Activated naive CD8-positive, alpha-beta T cell (primary cell): ENCODE measurements at regions not wholly inside any gene's neighbourhood (a gene's known extent, or its start where the extent isn't known, plus 50 kb on each side); places are given as distances from the start of the nearest gene placed in this dataset.

Source experiments
- H3K27ac Mint-ChIP-seq: one replicate; pipeline ENCODE4 v1.8.0; 2021; ENCODE audit warnings: mixed read lengths
- H3K27me3 Mint-ChIP-seq: one replicate; pipeline ENCODE4 v1.8.0; 2021; ENCODE audit warnings: mixed read lengths
- H3K36me3 Mint-ChIP-seq: one replicate; pipeline ENCODE4 v1.8.0; 2021; ENCODE audit warnings: mixed read lengths
- H3K4me1 Mint-ChIP-seq: one replicate; pipeline ENCODE4 v1.8.0; 2021; ENCODE audit warnings: low read depth, mixed read lengths
- H3K4me3 Mint-ChIP-seq: one replicate; pipeline ENCODE4 v1.8.0; 2021; ENCODE audit warnings: mild to moderate bottlenecking, mixed read lengths
- H3K9me3 Mint-ChIP-seq: one replicate; pipeline ENCODE4 v1.8.0; 2021; ENCODE audit warnings: low read depth, mixed read lengths

DNA sequence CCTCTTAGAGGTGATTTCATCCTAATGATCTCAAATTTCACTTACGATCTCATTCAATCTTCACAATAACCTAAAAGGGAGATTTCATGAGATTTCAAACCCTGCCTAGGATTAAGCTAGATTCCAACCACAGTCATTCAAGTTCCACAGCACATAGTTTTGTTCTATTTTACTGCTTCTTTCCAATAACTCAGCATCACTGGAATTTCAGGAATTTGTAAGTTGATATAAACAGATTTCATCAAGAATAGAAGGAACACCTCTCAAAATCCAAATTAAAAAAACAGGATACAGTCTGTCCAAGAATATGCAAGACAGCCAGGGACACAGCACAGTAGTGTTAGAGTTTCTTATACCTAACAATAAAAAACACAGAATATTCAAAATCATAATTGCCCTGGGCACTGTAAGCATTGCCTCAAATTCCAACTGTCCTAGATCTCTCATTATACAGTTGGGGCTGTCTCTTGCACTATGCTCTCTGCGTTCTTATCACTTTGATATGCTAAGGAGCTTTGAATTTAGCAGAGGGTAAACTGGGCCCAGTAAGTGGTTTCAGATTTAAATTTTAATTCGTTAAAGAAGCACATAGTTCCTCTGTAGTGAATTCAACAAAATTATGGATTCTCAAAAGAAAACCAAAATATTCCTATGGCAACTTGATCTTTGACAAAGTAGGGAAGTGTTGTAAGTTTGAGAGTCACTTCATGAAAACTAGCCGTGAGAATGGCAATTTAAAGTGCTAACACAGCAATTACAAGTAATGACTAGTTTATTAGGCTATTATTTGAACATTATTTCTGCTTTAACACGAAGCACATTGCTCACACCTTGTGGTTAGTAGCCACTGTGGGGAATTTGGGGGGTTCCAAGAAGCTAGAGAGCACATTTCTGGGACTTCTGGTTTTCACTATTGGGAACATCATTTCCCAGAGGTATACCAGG, 478.6 kb upstream of the C9orf72 start:
- Mint-ChIP-seq H3K27ac (no peak overlapping the region), H3K9me3 (no peaks in the 10 kb centered on the region), H3K27me3 (no peaks in the 10 kb centered on the region), H3K36me3 (no peaks in the 10 kb centered on the region), H3K4me1 (no peaks in the 10 kb centered on the region), H3K4me3 (no peak overlapping the region)

- no peaks in the 10 kb centered on the region for H3K9me3 Mint-ChIP-seq
- no peaks in the 10 kb centered on the region for H3K27me3 Mint-ChIP-seq
- no peak overlapping the region for H3K27ac Mint-ChIP-seq
- no peaks in the 10 kb centered on the region for H3K4me1 Mint-ChIP-seq
- no peak overlapping the region for H3K4me3 Mint-ChIP-seq
- H3K36me3 Mint-ChIP-seq = no peaks in the 10 kb centered on the region
Measured at GRCh38 chr9:28053096-28053777, 480.0 kb upstream of the C9orf72 start.

DNA sequence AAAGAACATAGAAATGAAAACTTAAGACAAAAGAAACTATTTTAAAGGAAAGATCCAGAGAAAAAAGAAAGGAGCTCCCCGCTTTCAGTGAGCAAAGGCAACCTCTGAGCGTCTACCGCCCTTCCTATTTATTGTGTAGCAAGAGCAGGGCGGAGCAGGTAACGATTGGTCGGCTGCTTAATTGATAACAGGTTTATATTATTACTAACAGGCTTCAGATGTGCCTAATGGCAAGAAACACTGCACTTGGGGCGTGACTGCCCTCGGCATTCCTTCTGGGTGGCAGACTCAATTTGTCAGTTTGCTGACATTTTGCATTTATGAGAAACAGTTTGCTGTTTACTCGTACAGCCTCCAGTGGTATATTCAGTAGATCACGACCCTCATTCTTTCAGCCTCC, 482.7 kb upstream of the C9orf72 start:
- Mint-ChIP-seq H3K27ac (no peak overlapping the region), H3K4me1 (no peaks in the 10 kb centered on the region), H3K9me3 (no peaks in the 10 kb centered on the region)

GRCh38 chr9:28056466-28056865, 483.2 kb upstream of the C9orf72 start:
- Mint-ChIP-seq H3K9me3 (no peaks in the 10 kb centered on the region), H3K36me3 (no peaks in the 10 kb centered on the region), H3K27me3 (no peaks in the 10 kb centered on the region), H3K27ac (no peak overlapping the region), H3K4me3 (no peak overlapping the region), H3K4me1 (no peaks in the 10 kb centered on the region)

More for the DNA sequence above, 482.7 kb upstream of the C9orf72 start:
- no peaks in the 10 kb centered on the region for H3K27me3 Mint-ChIP-seq
- no peak overlapping the region for H3K4me3 Mint-ChIP-seq
- H3K36me3 Mint-ChIP-seq = no peaks in the 10 kb centered on the region

DNA sequence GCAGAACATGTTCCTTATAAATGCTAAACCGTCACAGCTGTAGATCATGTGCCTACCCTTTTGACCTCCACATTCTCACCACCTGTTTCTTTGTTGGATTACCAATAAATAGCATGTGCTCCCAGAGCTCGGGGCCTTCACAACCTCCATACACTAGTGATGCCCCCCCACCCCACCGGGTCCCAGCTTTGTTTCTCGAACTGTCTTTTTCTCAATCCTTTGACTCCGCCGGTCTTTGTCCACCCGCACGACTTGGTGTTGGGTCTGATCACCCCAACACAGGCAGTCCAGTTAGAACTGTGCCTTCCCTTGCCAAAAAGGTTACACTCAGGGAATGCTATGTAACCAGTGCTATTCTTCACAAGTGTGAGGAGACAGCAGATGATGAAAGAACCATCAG, 485.9 kb upstream of the C9orf72 start:
- no peak overlapping the region for H3K4me3 Mint-ChIP-seq
- no peak overlapping the region for H3K27ac Mint-ChIP-seq
- H3K36me3 Mint-ChIP-seq = no peaks in the 10 kb centered on the region
- H3K4me1 Mint-ChIP-seq = no peaks in the 10 kb centered on the region
- H3K27me3 Mint-ChIP-seq = no peaks in the 10 kb centered on the region
- no peaks in the 10 kb centered on the region for H3K9me3 Mint-ChIP-seq

DNA sequence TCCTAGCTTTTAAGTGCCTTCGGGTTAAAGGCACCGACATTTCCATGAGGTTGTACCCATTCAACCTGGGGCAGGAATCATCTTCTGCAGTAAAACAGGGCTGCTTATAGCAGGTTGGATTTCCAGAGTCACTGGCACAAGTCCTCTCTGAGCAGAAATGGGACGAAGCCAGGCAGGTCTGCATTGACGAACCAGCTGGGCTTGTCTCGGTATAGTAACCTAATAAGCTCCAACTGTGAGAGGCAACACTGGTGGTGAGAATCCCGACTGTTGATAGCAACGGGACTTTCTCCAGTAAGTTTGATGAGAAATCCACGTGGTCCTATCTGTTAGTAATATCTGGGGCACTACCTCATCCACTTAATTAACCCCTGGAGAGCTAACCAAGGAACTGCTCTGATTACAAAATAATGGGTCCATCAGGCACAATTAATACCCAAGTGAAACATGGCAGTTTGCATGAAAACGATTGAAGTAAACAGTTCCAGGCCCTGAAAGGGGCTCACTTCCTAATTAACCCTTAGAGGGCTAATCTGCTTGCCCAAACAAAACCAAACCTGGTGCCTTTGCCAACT, 491.0 kb upstream of the C9orf72 start:
- H3K27me3 Mint-ChIP-seq = no peaks in the 10 kb centered on the region
- no peaks in the 10 kb centered on the region for H3K36me3 Mint-ChIP-seq
- H3K4me1 Mint-ChIP-seq = no peaks in the 10 kb centered on the region
- no peak overlapping the region for H3K4me3 Mint-ChIP-seq
- H3K9me3 Mint-ChIP-seq = no peaks in the 10 kb centered on the region
- no peak overlapping the region for H3K27ac Mint-ChIP-seq

DNA sequence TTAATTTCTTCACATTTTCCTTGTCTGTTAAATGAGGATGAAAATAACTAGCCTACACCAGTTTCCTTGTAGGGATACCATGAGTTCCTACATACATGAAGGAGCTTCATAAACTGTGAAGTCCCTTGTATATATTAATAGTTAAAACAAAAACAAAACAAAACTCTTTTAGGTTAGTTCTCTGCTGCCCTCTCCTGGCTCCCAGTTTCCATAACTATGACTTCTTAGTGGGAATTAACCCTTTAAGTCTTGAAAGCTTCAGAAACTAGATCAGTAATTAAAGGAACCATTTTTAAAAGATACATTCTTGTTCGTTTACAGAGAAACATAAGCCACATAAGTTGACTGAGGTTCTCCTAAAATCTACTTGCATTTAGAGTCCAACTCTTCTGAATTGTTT, 500.0 kb upstream of the C9orf72 start:
- Mint-ChIP-seq H3K4me3 (no peak overlapping the region), H3K27ac (no peak overlapping the region)

GRCh38 chr9:28079677-28080076, 506.4 kb upstream of the C9orf72 start:
- H3K27ac Mint-ChIP-seq = no peak overlapping the region
- H3K4me1 Mint-ChIP-seq = no peaks in the 10 kb centered on the region
- no peaks in the 10 kb centered on the region for H3K9me3 Mint-ChIP-seq
- no peaks in the 10 kb centered on the region for H3K27me3 Mint-ChIP-seq
- no peak overlapping the region for H3K4me3 Mint-ChIP-seq
- H3K36me3 Mint-ChIP-seq = no peaks in the 10 kb centered on the region

More for the DNA sequence above, 500.0 kb upstream of the C9orf72 start:
- no peaks in the 10 kb centered on the region for H3K9me3 Mint-ChIP-seq
- H3K27me3 Mint-ChIP-seq = no peaks in the 10 kb centered on the region
- H3K36me3 Mint-ChIP-seq = no peaks in the 10 kb centered on the region
- no peaks in the 10 kb centered on the region for H3K4me1 Mint-ChIP-seq

DNA sequence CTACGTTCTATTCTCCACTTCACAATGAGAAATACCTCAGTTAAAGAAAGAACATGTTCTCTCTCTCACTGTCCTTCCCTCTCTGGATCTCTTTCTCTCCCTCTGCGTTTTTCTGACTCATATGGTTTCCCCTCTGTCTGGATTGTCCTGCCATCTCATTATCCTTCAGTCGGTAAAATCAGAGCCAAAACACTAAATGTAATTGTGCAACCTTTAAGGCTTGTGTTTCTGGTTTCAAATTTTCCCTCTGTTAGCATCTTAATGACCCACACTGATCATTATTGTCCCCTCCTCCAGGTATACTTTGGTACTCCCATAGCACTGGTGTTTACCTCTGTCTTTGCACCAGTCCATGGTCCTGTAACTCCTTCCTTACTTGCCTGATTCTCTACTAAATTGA, 509.4 kb upstream of the C9orf72 start:
- Mint-ChIP-seq H3K27me3 (no peaks in the 10 kb centered on the region), H3K27ac (no peak overlapping the region), H3K4me1 (no peaks in the 10 kb centered on the region)

DNA sequence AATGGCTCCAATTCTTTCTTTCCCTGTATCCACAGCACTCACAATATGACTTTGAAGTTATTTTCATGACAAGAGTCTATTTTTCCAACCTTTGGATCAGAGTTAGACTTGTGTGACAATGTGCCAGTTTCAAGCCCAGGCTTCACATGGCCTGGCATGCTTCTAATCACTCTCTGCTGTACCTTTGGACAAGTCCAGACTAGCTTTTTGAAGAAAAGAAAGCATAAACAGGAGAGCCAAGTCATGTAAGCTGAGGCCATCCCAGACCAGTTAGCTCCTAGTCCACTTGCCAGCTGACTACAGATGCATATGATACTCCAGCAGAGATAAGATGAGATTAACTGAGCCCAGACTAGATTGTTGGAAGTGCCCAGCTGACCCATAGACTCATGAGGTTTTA, 513.6 kb upstream of the C9orf72 start:
- H3K4me3 Mint-ChIP-seq = no peak overlapping the region
- H3K27me3 Mint-ChIP-seq = no peaks in the 10 kb centered on the region
- no peaks in the 10 kb centered on the region for H3K4me1 Mint-ChIP-seq
- H3K36me3 Mint-ChIP-seq = no peaks in the 10 kb centered on the region
- no peak overlapping the region for H3K27ac Mint-ChIP-seq
- H3K9me3 Mint-ChIP-seq = peaks cover 3% of the 10 kb centered on the region

More for the DNA sequence above, 509.4 kb upstream of the C9orf72 start:
- no peak overlapping the region for H3K4me3 Mint-ChIP-seq
- H3K36me3 Mint-ChIP-seq = no peaks in the 10 kb centered on the region
- H3K9me3 Mint-ChIP-seq = no peaks in the 10 kb centered on the region

- Mint-ChIP-seq H3K36me3 (no peaks in the 10 kb centered on the region), H3K27me3 (no peaks in the 10 kb centered on the region), H3K27ac (no peak overlapping the region), H3K4me3 (no peak overlapping the region), H3K9me3 (peaks cover 4% of the 10 kb centered on the region), H3K4me1 (no peaks in the 10 kb centered on the region)
Measured at GRCh38 chr9:28092981-28093936, 520.0 kb upstream of the C9orf72 start.

DNA sequence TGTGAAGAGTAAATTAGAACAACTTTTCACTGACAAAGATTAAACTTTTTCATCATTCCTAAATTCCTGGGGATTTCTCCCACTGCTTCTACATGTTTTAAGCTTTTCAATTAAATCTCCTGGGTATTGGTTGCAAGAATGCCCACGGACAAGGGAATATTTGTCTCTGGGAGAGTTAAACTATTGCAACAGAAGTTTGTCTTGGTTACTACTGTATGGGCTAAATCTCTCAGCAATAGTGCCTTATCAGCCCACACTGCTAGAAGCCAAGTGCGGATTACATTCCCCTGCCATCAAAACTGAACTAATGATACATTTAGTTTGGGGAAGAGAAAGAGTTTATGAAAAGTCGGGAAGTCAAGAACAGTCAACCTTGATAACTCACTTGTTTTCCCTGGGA, 528.2 kb upstream of the C9orf72 start:
- Mint-ChIP-seq H3K27me3 (peaks cover 4% of the 10 kb centered on the region), H3K9me3 (peaks cover 5% of the 10 kb centered on the region), H3K4me1 (no peaks in the 10 kb centered on the region), H3K4me3 (no peak overlapping the region), H3K36me3 (no peaks in the 10 kb centered on the region), H3K27ac (no peak overlapping the region)

DNA sequence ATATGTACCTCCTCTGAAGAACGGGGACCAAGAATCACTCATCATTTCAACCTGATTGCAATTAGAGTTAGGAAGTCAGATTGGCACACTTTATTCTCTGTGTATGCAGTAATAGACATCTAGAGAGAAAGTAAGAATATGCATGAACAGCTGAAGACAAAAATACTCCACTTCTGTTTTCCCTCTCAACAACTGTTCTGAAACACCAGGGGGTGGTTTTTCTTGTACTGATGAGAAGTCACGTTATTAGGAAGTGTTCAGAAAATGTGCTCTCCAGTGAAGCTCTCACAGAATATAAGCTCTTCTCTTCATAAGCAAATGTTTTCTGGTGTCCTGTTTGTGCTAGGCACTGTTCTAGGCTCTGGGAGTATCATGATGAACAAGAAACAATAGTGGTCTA, 531.7 kb upstream of the C9orf72 start:
- H3K4me3 Mint-ChIP-seq = no peak overlapping the region
- H3K27me3 Mint-ChIP-seq = peaks cover 4% of the 10 kb centered on the region
- H3K27ac Mint-ChIP-seq = no peak overlapping the region
- H3K9me3 Mint-ChIP-seq = peaks cover 5% of the 10 kb centered on the region
- no peaks in the 10 kb centered on the region for H3K36me3 Mint-ChIP-seq
- no peaks in the 10 kb centered on the region for H3K4me1 Mint-ChIP-seq

GRCh38 chr9:28120184-28120583, 546.9 kb upstream of the C9orf72 start:
- no peaks in the 10 kb centered on the region for H3K36me3 Mint-ChIP-seq
- no peaks in the 10 kb centered on the region for H3K27me3 Mint-ChIP-seq
- no peaks in the 10 kb centered on the region for H3K9me3 Mint-ChIP-seq
- H3K4me3 Mint-ChIP-seq = no peak overlapping the region
- no peaks in the 10 kb centered on the region for H3K4me1 Mint-ChIP-seq
- H3K27ac Mint-ChIP-seq = no peak overlapping the region
